CD4-positive, alpha-beta T cell (primary cell): ENCODE measurements at regions not wholly inside any gene's neighbourhood (a gene's known extent, or its start where the extent isn't known, plus 50 kb on each side); places are given as distances from the start of the nearest gene placed in this dataset.

ENCODE experiments used
- ATAC-seq: fragments of 200-7000 bp; cut with Tn5 transposase; one replicate; pipeline ENCODE4 v1.10.0; 2022; ENCODE audit warnings: mild to moderate bottlenecking; ENCODE audit not compliant: poor library complexity
- CTCF ChIA-PET: fragments of 350-600 bp; sonication (Branson Sonifier 250); formaldehyde crosslinking; loops from one replicate; lab custom pipeline; 2021; ENCODE audit warnings: antibody characterized with exemption, inconsistent platforms; lab: Charles Lee
- POLR2A ChIA-PET: fragments of 350-600 bp; sonication (Branson Sonifier 250); formaldehyde crosslinking; loops from one replicate; lab custom pipeline; 2021; ENCODE audit warnings: antibody characterized with exemption, inconsistent platforms; lab: Charles Lee
- DNase-seq, 14 experiments: peaks; one replicate each; pipeline ENCODE4 v3.0.0-alpha.2; 2013 to 2020; ENCODE audit warnings: mixed read lengths in 2 of 14
- H3K27ac ChIP-seq, 2 donors: one replicate each; pipeline versions ENCODE4 v1.5.1 to v1.7.0; 2013; ENCODE audit warnings: low read length in 2 of 2, low read depth in 1 of 2, mild to moderate bottlenecking in 1 of 2
- H3K27me3 ChIP-seq, 2 experiments: 1 replicate in 1 of 2; 2 replicates in 1 of 2; pipeline versions ENCODE4 v1.6.1 to v1.7.0; 2013; ENCODE audit warnings: low read length in 2 of 2, control low read depth in 1 of 2, mild to moderate bottlenecking in 1 of 2, moderate library complexity in 1 of 2; ENCODE audit not compliant: insufficient read depth in 2 of 2, control insufficient read depth in 1 of 2
- H3K36me3 ChIP-seq: one replicate; pipeline ENCODE4 v1.6.1; 2013; ENCODE audit warnings: low read length, control low read depth; ENCODE audit not compliant: insufficient read depth
- H3K4me1 ChIP-seq: one replicate; pipeline ENCODE4 v1.6.1; 2013; ENCODE audit warnings: low read length, control low read depth; ENCODE audit not compliant: insufficient read depth
- H3K4me3 ChIP-seq: one replicate; pipeline ENCODE4 v1.5.1; 2013; ENCODE audit warnings: mild to moderate bottlenecking, low read length, moderate library complexity
- H3K9me3 ChIP-seq, 2 experiments: 1 replicate in 1 of 2; 2 replicates in 1 of 2; pipeline versions ENCODE4 v1.6.1 to v1.7.0; 2013; ENCODE audit warnings: low read length in 2 of 2, mild to moderate bottlenecking in 2 of 2, control low read depth in 1 of 2, moderate library complexity in 1 of 2; ENCODE audit not compliant: control insufficient read depth in 1 of 2, insufficient read depth in 1 of 2
- H3K27ac Mint-ChIP-seq: one replicate; pipeline ENCODE4 v1.8.0; 2020; ENCODE audit warnings: mixed read lengths
- H3K27me3 Mint-ChIP-seq: one replicate; pipeline ENCODE4 v1.8.0; 2021; ENCODE audit warnings: mixed read lengths
- H3K36me3 Mint-ChIP-seq: one replicate; pipeline ENCODE4 v1.8.0; 2021; ENCODE audit warnings: low read depth, mixed read lengths
- H3K4me1 Mint-ChIP-seq: one replicate; pipeline ENCODE4 v1.8.0; 2021; ENCODE audit warnings: low read depth, mixed read lengths
- H3K4me3 Mint-ChIP-seq: one replicate; pipeline ENCODE4 v1.8.0; 2020; ENCODE audit warnings: mild to moderate bottlenecking, mixed read lengths
- H3K9me3 Mint-ChIP-seq: one replicate; pipeline ENCODE4 v1.8.0; 2020; ENCODE audit warnings: mixed read lengths
- CTCF ChIP-seq: fragments of 200-600 bp; IDR thresholded peaks from one replicate; pipeline ENCODE4 v1.8.0; 2022; ENCODE audit warnings: antibody characterized with exemption, mild to moderate bottlenecking
- intact Hi-C, 2 experiments: fragments of 100-400 bp; cut with DNase I in 1 of 2; cut with micrococcal nuclease in 1 of 2; formaldehyde crosslinking; loops; one replicate each; pipeline versions ENCODE4 v1.15.1 to v1.9.0; 2023 to 2025; cut with DNase I, micrococcal nuclease

GRCh38 chr3:163730684-163731083 lies 1347.6 kb downstream of the SI start:
- POLR2A ChIA-PET: no interaction called here
- no peaks in the 10 kb centered on the region for H3K27me3 Mint-ChIP-seq
- H3K4me3 ChIP-seq: no peak overlapping the region
- no peaks in the 10 kb centered on the region for H3K36me3 Mint-ChIP-seq
- intact Hi-C loops: no loop called here
- H3K27me3 ChIP-seq: no peaks in the 10 kb centered on the region
- CTCF ChIA-PET: no interaction called here
- no peaks in the 10 kb centered on the region for H3K9me3 ChIP-seq
- no peaks in the 10 kb centered on the region for H3K4me1 Mint-ChIP-seq
- ATAC-seq (no peak), DNase-seq (no peak)
- H3K27ac Mint-ChIP-seq: no peak overlapping the region
- no peak overlapping the region for H3K27ac ChIP-seq
- no peak for TF ChIP-seq CTCF
- no peaks in the 10 kb centered on the region for H3K4me1 ChIP-seq
- no peaks in the 10 kb centered on the region for H3K9me3 Mint-ChIP-seq
- H3K36me3 ChIP-seq: no peaks in the 10 kb centered on the region
- H3K4me3 Mint-ChIP-seq: no peak overlapping the region

- no peak for TF ChIP-seq CTCF
- POLR2A ChIA-PET: no interaction called here
- Histone ChIP-seq H3K27me3 (no peaks in the 10 kb centered on the region), H3K4me1 (no peaks in the 10 kb centered on the region), H3K4me3 (no peak overlapping the region), H3K27ac (no peak overlapping the region), H3K9me3 (peaks cover 0 to 9% of the 10 kb centered on the region in 2 experiments), H3K36me3 (no peaks in the 10 kb centered on the region)
- Mint-ChIP-seq H3K4me1 (no peaks in the 10 kb centered on the region), H3K27ac (no peak overlapping the region), H3K9me3 (peaks cover under 1% of the 10 kb centered on the region), H3K27me3 (no peaks in the 10 kb centered on the region), H3K4me3 (no peak overlapping the region), H3K36me3 (no peaks in the 10 kb centered on the region)
- ATAC-seq: no peak
- intact Hi-C loops: no loop called here
- DNase-seq: no peak
- CTCF ChIA-PET: no interaction called here
These were observed 1352.2 kb downstream of the SI start for GRCh38 chr3:163726125-163726524.

GRCh38 chr3:163722405-163722804 lies 1355.9 kb downstream of the SI start:
- intact Hi-C loops: no loop called here
- Mint-ChIP-seq H3K4me1 (no peaks in the 10 kb centered on the region), H3K4me3 (no peak overlapping the region), H3K9me3 (peaks cover 5% of the 10 kb centered on the region), H3K27me3 (no peaks in the 10 kb centered on the region), H3K36me3 (no peaks in the 10 kb centered on the region), H3K27ac (no peak overlapping the region)
- Histone ChIP-seq H3K27ac (no peak overlapping the region), H3K4me1 (no peaks in the 10 kb centered on the region), H3K36me3 (no peaks in the 10 kb centered on the region), H3K4me3 (no peak overlapping the region), H3K27me3 (no peaks in the 10 kb centered on the region), H3K9me3 (peaks cover 0 to 9% of the 10 kb centered on the region in 2 experiments)
- TF ChIP-seq CTCF: no peak
- ATAC-seq (no peak), DNase-seq (no peak)
- POLR2A ChIA-PET: no interaction called here
- CTCF ChIA-PET: no interaction called here
